ENCODE measurements at regions not wholly inside any gene's neighbourhood (a gene's known extent, or its start where the extent isn't known, plus 50 kb on each side); places are given as distances from the start of the nearest gene placed in this dataset.
"Not testable (repeated sequence)": the region's sequence is repeated elsewhere in the genome, so short reads cannot be mapped to it uniquely, and the experiment has no call there.

DNA sequence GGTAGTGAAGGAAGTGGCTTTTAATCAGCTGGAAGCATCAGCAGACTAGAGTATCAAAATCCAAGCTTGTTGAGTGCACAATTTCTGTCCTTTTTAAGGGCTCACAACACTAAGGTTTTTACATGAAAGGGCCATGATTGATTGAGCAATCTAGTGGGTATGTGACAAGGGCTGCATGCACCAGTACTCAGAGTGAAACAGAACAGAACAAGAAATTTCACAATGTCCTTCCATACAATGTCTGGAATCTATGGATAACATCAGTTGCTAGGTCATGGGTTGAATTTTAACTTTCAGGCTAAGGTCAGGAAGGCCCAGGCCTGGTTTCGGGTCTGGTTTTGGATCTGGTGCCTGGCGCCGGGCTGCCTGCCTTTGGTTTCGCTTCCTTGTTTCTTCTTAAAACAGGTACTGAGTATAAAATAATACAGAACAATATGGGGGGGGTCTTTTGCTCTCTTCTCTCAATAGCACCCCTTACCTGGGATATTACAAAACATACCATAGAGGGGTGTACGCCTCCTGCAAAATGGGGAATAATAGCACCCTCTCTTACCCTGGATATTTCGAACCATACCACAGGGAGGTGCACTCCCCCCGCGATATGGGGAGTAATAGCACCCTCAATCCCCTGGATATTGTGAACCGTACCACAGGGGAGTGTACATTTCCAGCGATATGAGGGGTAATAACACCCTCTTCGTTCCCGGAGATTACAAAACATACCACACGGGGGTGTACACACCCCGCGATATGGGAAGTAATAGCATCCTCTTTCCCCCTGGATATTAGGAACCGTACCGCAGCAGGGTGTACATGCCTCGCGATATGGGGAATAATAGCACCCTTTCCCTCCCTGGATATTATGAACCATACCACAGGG, 59.4 kb upstream of the CEACAM21 start:
- TF ChIP-seq, protein P1, sequence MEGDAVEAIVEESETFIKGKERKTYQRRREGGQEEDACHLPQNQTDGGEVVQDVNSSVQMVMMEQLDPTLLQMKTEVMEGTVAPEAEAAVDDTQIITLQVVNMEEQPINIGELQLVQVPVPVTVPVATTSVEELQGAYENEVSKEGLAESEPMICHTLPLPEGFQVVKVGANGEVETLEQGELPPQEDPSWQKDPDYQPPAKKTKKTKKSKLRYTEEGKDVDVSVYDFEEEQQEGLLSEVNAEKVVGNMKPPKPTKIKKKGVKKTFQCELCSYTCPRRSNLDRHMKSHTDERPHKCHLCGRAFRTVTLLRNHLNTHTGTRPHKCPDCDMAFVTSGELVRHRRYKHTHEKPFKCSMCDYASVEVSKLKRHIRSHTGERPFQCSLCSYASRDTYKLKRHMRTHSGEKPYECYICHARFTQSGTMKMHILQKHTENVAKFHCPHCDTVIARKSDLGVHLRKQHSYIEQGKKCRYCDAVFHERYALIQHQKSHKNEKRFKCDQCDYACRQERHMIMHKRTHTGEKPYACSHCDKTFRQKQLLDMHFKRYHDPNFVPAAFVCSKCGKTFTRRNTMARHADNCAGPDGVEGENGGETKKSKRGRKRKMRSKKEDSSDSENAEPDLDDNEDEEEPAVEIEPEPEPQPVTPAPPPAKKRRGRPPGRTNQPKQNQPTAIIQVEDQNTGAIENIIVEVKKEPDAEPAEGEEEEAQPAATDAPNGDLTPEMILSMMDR (IDR thresholded peaks at IDR 0.05) = not testable (repeated sequence)
- TF ChIP-seq POLR2A (IDR thresholded peaks at IDR 0.05) = not testable (repeated sequence)

Data from thyroid gland (tissue), 4 donors.